ENCODE measurements at regions not wholly inside any gene's neighbourhood (a gene's known extent, or its start where the extent isn't known, plus 50 kb on each side); places are given as distances from the start of the nearest gene placed in this dataset.

- no peak for TF ChIP-seq CTCF (IDR thresholded peaks at IDR 0.05; ENCODE audit: insufficient read depth, low read length, poor library complexity, severe bottlenecking)
- no peak for TF ChIP-seq EZH2phosphoT487 (conservative IDR thresholded peaks at IDR 0.05; ENCODE audit: low read length)
Observed at GRCh38 chr2:56483081-56483480, 299.3 kb downstream of the CCDC85A start.

Measured in SU-DHL-6 (cell line).